ENCODE measurements at regions not wholly inside any gene's neighbourhood (a gene's known extent, or its start where the extent isn't known, plus 50 kb on each side); places are given as distances from the start of the nearest gene placed in this dataset.

DNA sequence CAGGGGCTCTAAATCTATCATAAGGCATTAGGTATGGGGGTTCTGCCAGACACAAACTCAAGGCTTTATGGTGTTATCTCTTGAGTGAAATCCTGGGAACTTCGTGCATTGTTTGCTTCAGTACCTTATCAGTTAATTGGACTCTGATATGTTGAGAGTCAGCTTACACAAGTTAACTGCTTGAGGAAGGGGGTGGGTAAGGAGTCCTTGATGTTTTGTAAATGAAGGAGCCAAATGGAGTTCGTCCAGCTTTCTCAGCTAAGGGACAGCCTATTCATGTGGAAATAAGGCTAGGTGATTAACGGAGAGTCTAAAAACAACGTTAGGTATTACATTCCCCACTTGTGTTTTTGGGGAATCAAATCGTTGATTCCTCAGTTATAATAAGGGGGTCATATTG lies 157.4 kb downstream of the TRIM27 start:
- H3K4me3 ChIP-seq (ENCODE audit: low read length in 3 of 3) = no peak overlapping the region
- TF ChIP-seq, protein P1, sequence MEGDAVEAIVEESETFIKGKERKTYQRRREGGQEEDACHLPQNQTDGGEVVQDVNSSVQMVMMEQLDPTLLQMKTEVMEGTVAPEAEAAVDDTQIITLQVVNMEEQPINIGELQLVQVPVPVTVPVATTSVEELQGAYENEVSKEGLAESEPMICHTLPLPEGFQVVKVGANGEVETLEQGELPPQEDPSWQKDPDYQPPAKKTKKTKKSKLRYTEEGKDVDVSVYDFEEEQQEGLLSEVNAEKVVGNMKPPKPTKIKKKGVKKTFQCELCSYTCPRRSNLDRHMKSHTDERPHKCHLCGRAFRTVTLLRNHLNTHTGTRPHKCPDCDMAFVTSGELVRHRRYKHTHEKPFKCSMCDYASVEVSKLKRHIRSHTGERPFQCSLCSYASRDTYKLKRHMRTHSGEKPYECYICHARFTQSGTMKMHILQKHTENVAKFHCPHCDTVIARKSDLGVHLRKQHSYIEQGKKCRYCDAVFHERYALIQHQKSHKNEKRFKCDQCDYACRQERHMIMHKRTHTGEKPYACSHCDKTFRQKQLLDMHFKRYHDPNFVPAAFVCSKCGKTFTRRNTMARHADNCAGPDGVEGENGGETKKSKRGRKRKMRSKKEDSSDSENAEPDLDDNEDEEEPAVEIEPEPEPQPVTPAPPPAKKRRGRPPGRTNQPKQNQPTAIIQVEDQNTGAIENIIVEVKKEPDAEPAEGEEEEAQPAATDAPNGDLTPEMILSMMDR (IDR thresholded peaks at IDR 0.05; ENCODE audit: borderline replicate concordance, extremely low read depth, insufficient read depth) = no peak
- DNase-seq (no peak), FAIRE-seq (no peak)
- H3K36me3 ChIP-seq (ENCODE audit: control insufficient read depth in 2 of 3, insufficient read depth in 3 of 3, low read length in 3 of 3) = no peaks in the 10 kb centered on the region
- no peak overlapping the region for H3K9ac ChIP-seq (ENCODE audit: low read length in 3 of 3)
- no peak overlapping the region for H3K27ac ChIP-seq (ENCODE audit: low read depth in 2 of 2, low read length in 2 of 2)
- no peaks in the 10 kb centered on the region for H3K4me1 ChIP-seq (ENCODE audit: control insufficient read depth in 2 of 3, insufficient read depth in 2 of 3, low read depth in 1 of 3, low read length in 3 of 3)
- intact Hi-C loops (cut with DNase I) = no loop called here
- H3K9me3 ChIP-seq (ENCODE audit: control insufficient read depth in 2 of 3, insufficient read depth in 1 of 3, low read length in 3 of 3) = no peaks in the 10 kb centered on the region
- peaks cover 79% of the 10 kb centered on the region for H3K27me3 ChIP-seq (ENCODE audit: control insufficient read depth, insufficient read depth, low read length)

DNA sequence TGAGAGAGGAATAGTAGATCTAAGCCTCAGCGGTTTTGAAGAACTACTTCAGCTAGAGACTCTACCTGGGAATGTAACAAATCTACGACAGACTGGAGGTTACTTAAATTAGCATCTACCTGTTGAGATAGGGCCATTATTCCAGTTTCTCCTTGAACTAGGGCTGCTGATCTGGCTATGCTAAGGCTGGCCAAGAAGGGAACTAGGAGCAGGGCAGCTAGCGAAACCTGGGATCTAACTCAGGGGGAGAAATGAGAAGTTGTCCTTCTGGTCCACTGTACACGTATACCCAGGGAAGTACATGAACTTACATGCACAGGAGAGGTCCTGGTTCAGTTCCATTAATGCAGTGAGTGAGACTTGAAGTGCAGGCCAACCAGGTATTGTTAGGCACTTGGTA lies 156.7 kb downstream of the TRIM27 start:
- intact Hi-C loops (cut with DNase I) = no loop called here
- peaks cover 84% of the 10 kb centered on the region for H3K27me3 ChIP-seq (ENCODE audit: control insufficient read depth, insufficient read depth, low read length)

DNA sequence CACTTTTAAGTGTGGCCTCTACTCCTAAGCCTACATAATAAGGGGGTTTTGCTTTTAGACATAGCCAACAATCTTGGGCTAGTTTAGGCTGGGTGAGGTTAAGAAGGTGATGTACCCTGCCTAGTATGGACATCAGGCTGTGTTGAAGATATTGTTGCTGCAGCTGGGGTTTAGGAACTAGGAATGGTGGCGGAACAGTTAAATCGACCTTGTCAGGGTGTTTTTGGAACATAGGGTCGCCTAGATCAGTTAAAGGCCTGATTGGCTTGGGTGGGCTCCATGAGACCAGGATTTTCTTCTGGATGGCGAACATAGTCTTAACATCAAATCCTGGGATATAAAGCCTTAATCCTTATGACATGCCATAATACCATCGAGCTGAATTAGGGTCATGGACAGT lies 156.1 kb downstream of the TRIM27 start:
- TF ChIP-seq, protein P1 (IDR thresholded peaks at IDR 0.05; ENCODE audit: borderline replicate concordance, extremely low read depth, insufficient read depth) = no peak
- no peak for FAIRE-seq
- Histone ChIP-seq H3K27me3 (ENCODE audit: control insufficient read depth, insufficient read depth, low read length) (peaks cover 82% of the 10 kb centered on the region), H3K27ac (ENCODE audit: low read depth in 2 of 2, low read length in 2 of 2) (no peak overlapping the region), H3K36me3 (ENCODE audit: control insufficient read depth in 2 of 3, insufficient read depth in 3 of 3, low read length in 3 of 3) (no peaks in the 10 kb centered on the region), H3K4me3 (ENCODE audit: low read length in 3 of 3) (no peak overlapping the region), H3K9me3 (ENCODE audit: control insufficient read depth in 2 of 3, insufficient read depth in 1 of 3, low read length in 3 of 3) (no peaks in the 10 kb centered on the region), H3K9ac (ENCODE audit: low read length in 3 of 3) (no peak overlapping the region), H3K4me1 (ENCODE audit: control insufficient read depth in 2 of 3, insufficient read depth in 2 of 3, low read depth in 1 of 3, low read length in 3 of 3) (no peaks in the 10 kb centered on the region)
- intact Hi-C loops (cut with DNase I) = no loop called here
- DNase-seq = no peak

More for the DNA sequence above, 156.7 kb downstream of the TRIM27 start:
- DNase-seq (no peak), FAIRE-seq (no peak)
- H3K4me1 ChIP-seq (ENCODE audit: control insufficient read depth in 2 of 3, insufficient read depth in 2 of 3, low read depth in 1 of 3, low read length in 3 of 3) = no peaks in the 10 kb centered on the region
- no peak overlapping the region for H3K9ac ChIP-seq (ENCODE audit: low read length in 3 of 3)
- H3K36me3 ChIP-seq (ENCODE audit: control insufficient read depth in 2 of 3, insufficient read depth in 3 of 3, low read length in 3 of 3) = no peaks in the 10 kb centered on the region
- no peak overlapping the region for H3K27ac ChIP-seq (ENCODE audit: low read depth in 2 of 2, low read length in 2 of 2)
- no peaks in the 10 kb centered on the region for H3K9me3 ChIP-seq (ENCODE audit: control insufficient read depth in 2 of 3, insufficient read depth in 1 of 3, low read length in 3 of 3)
- TF ChIP-seq, protein P1 (IDR thresholded peaks at IDR 0.05; ENCODE audit: borderline replicate concordance, extremely low read depth, insufficient read depth) = no peak
- no peak overlapping the region for H3K4me3 ChIP-seq (ENCODE audit: low read length in 3 of 3)

Data from kidney (tissue), 13 donors.